ENCODE measurements at regions not wholly inside any gene's neighbourhood (a gene's known extent, or its start where the extent isn't known, plus 50 kb on each side); places are given as distances from the start of the nearest gene placed in this dataset.

- Mint-ChIP-seq H3K27ac (no peak overlapping the region), H3K4me1 (peaks cover 87% of the 10 kb centered on the region), H3K36me3 (ENCODE audit: low read depth) (no peaks in the 10 kb centered on the region), H3K4me3 (no peak overlapping the region), H3K27me3 (ENCODE audit: low read depth, poor library complexity) (peaks cover 14% of the 10 kb centered on the region), H3K9me3 (no peaks in the 10 kb centered on the region)
- no peak for DNase-seq
- no peak for TF ChIP-seq CTCF (IDR thresholded peaks at IDR 0.05)
Observed at GRCh38 chr2:15728245-15728938, 136.7 kb downstream of the DDX1 start.

GRCh38 chr2:15729001-15729400 is 137.3 kb downstream of the DDX1 start:
- Mint-ChIP-seq H3K27me3 (ENCODE audit: low read depth, poor library complexity) (peaks cover 19% of the 10 kb centered on the region), H3K27ac (no peak overlapping the region), H3K9me3 (no peaks in the 10 kb centered on the region), H3K4me1 (peaks cover 88% of the 10 kb centered on the region), H3K4me3 (no peak overlapping the region), H3K36me3 (ENCODE audit: low read depth) (no peaks in the 10 kb centered on the region)
- no peak for TF ChIP-seq CTCF (IDR thresholded peaks at IDR 0.05)
- no peak for DNase-seq

DNA sequence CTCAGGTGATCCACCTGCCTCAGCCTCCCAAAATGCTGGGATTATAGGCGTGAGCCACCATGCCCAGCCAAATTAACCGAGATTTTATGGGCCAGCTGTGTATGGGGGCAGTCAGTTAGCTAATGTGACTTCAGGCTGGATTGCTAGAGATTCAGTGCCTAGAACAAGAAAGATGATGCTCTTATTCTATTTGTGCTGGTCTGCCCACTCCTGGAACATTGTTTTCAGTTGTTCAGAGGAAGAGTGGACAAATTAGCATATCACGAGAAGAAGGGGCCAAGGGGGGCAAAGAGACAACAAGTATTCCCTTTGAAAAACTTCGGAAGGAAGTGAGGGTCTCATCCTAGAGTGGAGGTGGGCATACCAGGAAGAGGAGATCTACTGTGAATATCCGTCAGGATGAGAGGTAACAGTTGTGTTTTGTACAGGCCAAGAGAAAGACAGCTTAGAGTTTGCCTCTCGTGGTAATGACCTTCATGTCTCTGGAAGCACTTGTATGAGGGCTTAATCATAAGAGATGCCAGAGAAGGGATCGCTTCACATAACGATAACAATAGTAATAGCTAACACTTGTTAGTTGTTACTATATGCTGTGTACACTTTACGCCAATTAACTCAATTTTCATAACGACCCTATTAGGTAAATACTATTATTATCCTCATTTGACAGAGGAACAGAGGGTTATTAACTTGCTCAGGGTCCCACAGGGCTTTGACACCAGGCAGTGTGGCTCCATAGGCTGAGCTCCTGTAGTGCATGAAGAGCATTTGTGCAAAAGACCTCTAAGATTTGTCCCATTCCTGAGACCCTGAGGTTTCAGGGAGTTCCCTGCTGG is 138.3 kb downstream of the DDX1 start:
- no peaks in the 10 kb centered on the region for H3K9me3 Mint-ChIP-seq
- DNase-seq = no peak
- no peak overlapping the region for H3K4me3 Mint-ChIP-seq
- no peak for TF ChIP-seq CTCF (IDR thresholded peaks at IDR 0.05)
- no peaks in the 10 kb centered on the region for H3K36me3 Mint-ChIP-seq (ENCODE audit: low read depth)
- H3K27me3 Mint-ChIP-seq (ENCODE audit: low read depth, poor library complexity) = peaks cover 19% of the 10 kb centered on the region
- H3K4me1 Mint-ChIP-seq = peaks cover 88% of the 10 kb centered on the region
- H3K27ac Mint-ChIP-seq = no peak overlapping the region

DNA sequence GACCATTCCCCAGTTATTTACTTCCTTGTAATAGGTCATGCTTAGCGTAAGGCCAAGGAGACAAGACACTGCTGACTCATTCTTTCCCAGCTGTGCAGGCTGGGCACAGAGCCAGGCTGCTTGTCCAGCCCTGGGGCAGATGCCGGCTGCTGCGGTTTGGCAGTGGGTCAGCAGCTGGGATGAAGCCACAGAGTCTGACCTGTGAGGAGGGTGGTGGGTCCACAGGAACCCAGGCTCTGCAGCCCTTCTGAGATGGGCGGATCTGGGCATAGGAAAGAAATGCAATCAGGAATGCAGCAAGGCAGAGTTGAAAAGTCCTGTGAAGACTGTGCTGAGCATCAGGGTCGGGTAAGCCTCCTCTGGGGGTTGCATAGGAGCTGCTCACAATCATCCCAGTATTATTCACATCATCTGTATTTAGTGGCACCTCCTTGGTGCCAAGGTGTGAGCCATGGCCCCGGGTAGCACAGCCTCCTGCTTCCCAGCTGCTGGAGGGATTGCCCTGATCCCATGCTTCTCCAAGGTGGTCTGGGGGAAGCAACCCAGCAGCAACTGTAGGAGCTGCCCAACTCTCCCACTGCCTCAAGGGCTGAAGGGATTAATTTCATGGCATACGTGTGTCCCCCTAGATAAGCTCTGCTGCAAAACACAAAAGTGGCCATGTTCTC is 139.0 kb downstream of the DDX1 start:
- Mint-ChIP-seq H3K27ac (no peak overlapping the region), H3K9me3 (no peaks in the 10 kb centered on the region), H3K27me3 (ENCODE audit: low read depth, poor library complexity) (peaks cover 19% of the 10 kb centered on the region), H3K36me3 (ENCODE audit: low read depth) (no peaks in the 10 kb centered on the region), H3K4me1 (peaks cover 87% of the 10 kb centered on the region), H3K4me3 (no peak overlapping the region)
- no peak for TF ChIP-seq CTCF (IDR thresholded peaks at IDR 0.05)
- no peak for DNase-seq

DNA sequence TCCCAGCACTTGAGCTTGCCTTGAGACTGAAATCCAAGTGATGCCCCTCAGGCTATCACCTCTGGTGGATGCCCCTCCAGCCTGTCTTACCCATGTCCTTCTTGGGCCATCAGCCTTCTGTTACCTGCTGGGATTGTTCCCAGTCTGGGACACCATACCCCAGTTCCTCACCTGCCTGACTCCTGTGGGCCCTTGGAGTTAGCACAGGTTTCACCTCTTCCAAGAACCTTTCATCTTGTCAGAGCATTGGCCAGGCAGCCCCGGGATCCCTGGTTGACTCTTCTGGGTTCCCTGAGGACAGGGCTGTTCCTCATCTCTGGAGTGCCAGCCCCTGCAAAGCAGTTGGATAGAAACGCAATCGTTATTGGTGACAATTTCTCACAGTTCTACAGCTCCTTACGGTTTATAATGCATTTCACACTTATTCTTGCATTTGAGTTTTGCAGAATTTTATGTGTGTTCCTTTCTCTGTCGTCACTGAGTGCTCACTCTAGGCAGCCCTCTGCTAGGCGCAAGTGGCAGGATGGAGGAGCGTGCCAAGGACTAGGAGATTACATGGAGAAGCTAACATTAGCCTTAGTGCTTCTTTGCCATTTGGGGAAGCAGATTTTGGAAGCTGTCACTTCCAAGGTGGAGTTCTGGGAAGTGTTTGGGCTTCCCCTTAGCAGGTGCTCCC is 139.7 kb downstream of the DDX1 start:
- Mint-ChIP-seq H3K27me3 (ENCODE audit: low read depth, poor library complexity) (peaks cover 19% of the 10 kb centered on the region), H3K27ac (no peak overlapping the region), H3K36me3 (ENCODE audit: low read depth) (no peaks in the 10 kb centered on the region), H3K4me3 (no peak overlapping the region), H3K4me1 (peaks cover 84% of the 10 kb centered on the region), H3K9me3 (no peaks in the 10 kb centered on the region)
- no peak for TF ChIP-seq CTCF (IDR thresholded peaks at IDR 0.05)
- DNase-seq = no peak
